Chondrocyte (in vitro differentiated cells): ENCODE measurements at regions not wholly inside any gene's neighbourhood (a gene's known extent, or its start where the extent isn't known, plus 50 kb on each side); places are given as distances from the start of the nearest gene placed in this dataset.

ENCODE experiments used
- DNase-seq: peaks from one replicate; pipeline ENCODE4 v3.0.0; 2021; ENCODE audit warnings: mixed read lengths, low spot score
- H3K27ac Mint-ChIP-seq: one replicate; pipeline ENCODE4 v1.8.0; 2021; ENCODE audit warnings: mild to moderate bottlenecking, moderate library complexity, mixed read lengths; ENCODE audit not compliant: unreplicated experiment
- H3K27me3 Mint-ChIP-seq: 2 replicates; pipeline ENCODE4 v1.8.0; 2021; ENCODE audit warnings: low read depth, mixed read lengths
- H3K36me3 Mint-ChIP-seq: 2 replicates; pipeline ENCODE4 v1.8.0; 2021; ENCODE audit warnings: low read depth, mixed read lengths
- H3K4me1 Mint-ChIP-seq: 2 replicates; pipeline ENCODE4 v1.8.0; 2021; ENCODE audit warnings: low read depth, mild to moderate bottlenecking, mixed read lengths
- H3K4me3 Mint-ChIP-seq: one replicate; pipeline ENCODE4 v1.8.0; 2021; ENCODE audit warnings: mild to moderate bottlenecking, moderate library complexity, mixed read lengths; ENCODE audit not compliant: unreplicated experiment
- H3K9me3 Mint-ChIP-seq: 2 replicates; pipeline ENCODE4 v1.8.0; 2021; ENCODE audit warnings: low read depth, mixed read lengths
- CTCF ChIP-seq: fragments of 200-600 bp; sonication (generic); IDR thresholded peaks from 2 replicates; pipeline ENCODE4 v1.5.0; 2021; ENCODE audit warnings: antibody characterized with exemption, mild to moderate bottlenecking, moderate library complexity

DNA sequence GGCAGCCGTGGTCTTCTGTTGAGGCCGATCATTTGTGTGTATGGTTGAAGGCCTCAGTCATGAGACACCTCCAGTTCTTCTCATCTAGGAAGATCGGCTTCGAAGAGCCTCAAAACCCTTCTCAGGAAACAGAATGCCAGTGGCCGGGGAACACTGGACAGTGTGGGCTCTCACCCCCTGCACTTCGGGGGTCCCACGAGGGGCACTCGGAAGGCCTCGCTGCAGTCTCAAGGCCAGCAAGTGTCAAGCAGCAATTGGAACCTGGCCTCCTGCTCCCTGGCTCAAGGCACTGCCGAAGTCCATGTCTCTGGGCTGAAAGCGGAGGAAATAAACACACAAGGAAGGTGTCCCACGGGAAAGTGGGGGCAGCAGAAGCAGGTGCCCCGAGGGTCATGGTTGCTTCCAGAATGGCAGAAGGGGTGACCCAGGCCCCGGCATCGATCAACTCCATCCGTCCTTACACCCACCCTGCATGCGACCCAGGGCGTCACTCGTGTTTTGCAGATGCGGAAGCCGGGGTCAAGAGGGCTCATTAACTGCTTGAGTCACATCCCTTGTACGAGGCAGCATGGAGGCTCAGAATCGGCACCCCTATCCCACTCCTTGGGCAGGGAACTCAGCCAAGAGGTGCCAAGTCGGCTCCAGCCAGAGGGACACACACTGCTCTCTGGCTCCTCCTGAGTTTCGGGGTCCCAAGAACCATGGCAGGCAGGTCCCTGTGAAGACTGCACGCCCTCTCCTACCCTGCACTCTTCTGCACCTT is 231.3 kb upstream of the SHH start:
- no peak for DNase-seq
- H3K27ac Mint-ChIP-seq, result no peak overlapping the region
- H3K4me3 Mint-ChIP-seq, result no peak overlapping the region
- no peaks in the 10 kb centered on the region for H3K4me1 Mint-ChIP-seq
- no peak for TF ChIP-seq CTCF
- peaks cover 11% of the 10 kb centered on the region for H3K27me3 Mint-ChIP-seq
- H3K36me3 Mint-ChIP-seq, result no peaks in the 10 kb centered on the region
- peaks cover 7% of the 10 kb centered on the region for H3K9me3 Mint-ChIP-seq

- H3K4me1 Mint-ChIP-seq, result no peaks in the 10 kb centered on the region
- peaks cover 15% of the 10 kb centered on the region for H3K27me3 Mint-ChIP-seq
- no peaks in the 10 kb centered on the region for H3K36me3 Mint-ChIP-seq
- no peak overlapping the region for H3K27ac Mint-ChIP-seq
- H3K4me3 Mint-ChIP-seq, result no peak overlapping the region
- DNase-seq, result no peak
- no peak for TF ChIP-seq CTCF
- H3K9me3 Mint-ChIP-seq, result no peaks in the 10 kb centered on the region
Observed at GRCh38 chr7:156041398-156041797, 229.1 kb upstream of the SHH start.

DNA sequence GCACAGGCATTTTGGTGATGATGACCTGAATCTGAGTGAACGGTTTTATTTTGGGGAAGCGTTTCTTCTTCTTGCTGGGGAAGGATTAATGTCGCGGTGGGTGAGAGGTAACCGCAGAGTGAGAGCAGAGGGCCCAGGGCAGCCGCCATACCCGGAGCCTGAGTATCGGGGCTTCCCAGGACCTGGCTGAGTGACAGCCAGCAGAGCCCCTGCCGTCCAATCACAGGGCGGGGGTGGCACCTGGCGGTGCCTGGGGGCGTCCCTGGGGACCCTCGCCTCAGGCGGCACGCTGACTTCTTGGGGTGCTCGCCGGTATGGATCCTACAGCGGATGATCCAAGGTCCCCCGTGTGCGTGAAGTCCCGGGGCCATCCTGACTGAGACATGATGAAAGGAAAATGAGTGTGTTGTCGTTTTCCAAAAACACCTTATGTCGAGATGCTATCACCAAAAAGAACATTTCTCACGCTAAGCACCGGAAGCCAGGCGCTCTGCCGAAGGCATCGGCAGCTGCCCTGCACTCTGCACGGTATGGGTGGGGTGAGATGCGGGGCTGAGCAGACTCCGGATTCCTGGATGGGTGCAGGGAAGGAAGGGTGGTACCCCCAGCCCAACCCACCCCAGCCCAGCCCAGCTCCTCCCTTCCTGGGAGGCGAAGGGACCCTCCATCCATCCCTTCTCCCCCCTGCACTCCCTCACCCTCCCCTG is 227.9 kb upstream of the SHH start:
- H3K27ac Mint-ChIP-seq, result no peak overlapping the region
- no peaks in the 10 kb centered on the region for H3K9me3 Mint-ChIP-seq
- no peaks in the 10 kb centered on the region for H3K4me1 Mint-ChIP-seq
- H3K27me3 Mint-ChIP-seq, result peaks cover 16% of the 10 kb centered on the region
- TF ChIP-seq CTCF, result no peak
- H3K36me3 Mint-ChIP-seq, result no peaks in the 10 kb centered on the region
- H3K4me3 Mint-ChIP-seq, result no peak overlapping the region
- DNase-seq, result no peak

DNA sequence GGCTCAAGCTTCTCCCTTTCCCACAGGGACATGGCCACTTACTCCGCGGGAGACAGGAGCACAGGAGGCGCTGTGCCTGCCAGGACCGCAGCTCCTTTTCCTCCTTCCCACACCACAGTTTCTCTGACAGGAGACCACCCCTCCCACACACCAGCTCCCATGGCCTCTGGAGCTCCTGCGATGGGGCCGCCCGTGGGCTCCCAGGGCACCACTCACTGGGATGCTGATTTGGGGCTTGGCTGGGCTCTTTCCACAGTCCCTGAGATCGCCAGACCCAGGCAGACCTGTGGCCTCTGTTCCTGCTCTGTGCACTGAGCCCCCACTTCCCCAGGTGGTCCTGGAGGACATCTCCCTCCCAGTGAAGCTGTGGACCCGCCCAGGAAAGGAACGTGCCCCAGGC is 226.9 kb upstream of the SHH start:
- Mint-ChIP-seq H3K9me3 (no peaks in the 10 kb centered on the region), H3K27me3 (peaks cover 16% of the 10 kb centered on the region), H3K4me3 (no peak overlapping the region), H3K4me1 (no peaks in the 10 kb centered on the region), H3K36me3 (no peaks in the 10 kb centered on the region), H3K27ac (no peak overlapping the region)
- no peak for TF ChIP-seq CTCF
- no peak for DNase-seq

- no peaks in the 10 kb centered on the region for H3K4me1 Mint-ChIP-seq
- H3K9me3 Mint-ChIP-seq, result peaks cover 4% of the 10 kb centered on the region
- no peaks in the 10 kb centered on the region for H3K36me3 Mint-ChIP-seq
- H3K27me3 Mint-ChIP-seq, result peaks cover 17% of the 10 kb centered on the region
- no peak overlapping the region for H3K4me3 Mint-ChIP-seq
- no peak overlapping the region for H3K27ac Mint-ChIP-seq
- TF ChIP-seq CTCF, result no peak
- no peak for DNase-seq
Observed at GRCh38 chr7:156038345-156038744, 226.1 kb upstream of the SHH start.
